HEK293T (cell line): ENCODE measurements at regions not wholly inside any gene's neighbourhood (a gene's known extent, or its start where the extent isn't known, plus 50 kb on each side); places are given as distances from the start of the nearest gene placed in this dataset.

ENCODE experiments used
- BHLHE40 ChIP-seq: fragments of 450-650 bp; IDR thresholded peaks from 2 replicates; pipeline ENCODE4 v1.6.1; 2016; ENCODE audit warnings: mild to moderate bottlenecking, moderate library complexity, borderline replicate concordance
- CTBP1 ChIP-seq: fragments of 450-650 bp; IDR thresholded peaks from 2 replicates; pipeline ENCODE4 v1.6.1; 2016; ENCODE audit warnings: borderline replicate concordance
- ELF4 ChIP-seq: fragments of 450-650 bp; IDR thresholded peaks from 2 replicates; pipeline ENCODE4 v1.6.1; 2017; ENCODE audit warnings: antibody characterized with exemption
- FOXA1 ChIP-seq: fragments of 450-650 bp; IDR thresholded peaks from 2 replicates; pipeline ENCODE4 v1.6.1; 2016; ENCODE audit warnings: mild to moderate bottlenecking
- FOXK2 ChIP-seq: fragments of 450-650 bp; IDR thresholded peaks from 2 replicates; pipeline ENCODE4 v1.6.1; 2016; ENCODE audit warnings: mild to moderate bottlenecking
- FOXM1 ChIP-seq: fragments of 450-650 bp; IDR thresholded peaks from 2 replicates; pipeline ENCODE4 v1.6.1; 2017; ENCODE audit warnings: mild to moderate bottlenecking, borderline replicate concordance
- HDGF ChIP-seq: fragments of 450-650 bp; IDR thresholded peaks from 2 replicates; pipeline ENCODE4 v1.6.1; 2017; ENCODE audit warnings: antibody characterized with exemption, borderline replicate concordance
- LEF1 ChIP-seq: fragments of 450-650 bp; IDR thresholded peaks from 2 replicates; pipeline ENCODE4 v1.6.1; 2017; ENCODE audit warnings: mild to moderate bottlenecking, borderline replicate concordance
- NFRKB ChIP-seq: fragments of 450-650 bp; IDR thresholded peaks from 2 replicates; pipeline ENCODE4 v1.6.1; 2016; ENCODE audit warnings: mild to moderate bottlenecking, moderate library complexity
- PKNOX1 ChIP-seq: fragments of 450-650 bp; IDR thresholded peaks from 2 replicates; pipeline ENCODE4 v1.6.1; 2016
- SP1 ChIP-seq: fragments of 450-650 bp; IDR thresholded peaks from 2 replicates; pipeline ENCODE4 v1.6.1; 2017
- TARDBP ChIP-seq: fragments of 450-650 bp; IDR thresholded peaks from 2 replicates; pipeline ENCODE4 v1.6.1; 2016

DNA sequence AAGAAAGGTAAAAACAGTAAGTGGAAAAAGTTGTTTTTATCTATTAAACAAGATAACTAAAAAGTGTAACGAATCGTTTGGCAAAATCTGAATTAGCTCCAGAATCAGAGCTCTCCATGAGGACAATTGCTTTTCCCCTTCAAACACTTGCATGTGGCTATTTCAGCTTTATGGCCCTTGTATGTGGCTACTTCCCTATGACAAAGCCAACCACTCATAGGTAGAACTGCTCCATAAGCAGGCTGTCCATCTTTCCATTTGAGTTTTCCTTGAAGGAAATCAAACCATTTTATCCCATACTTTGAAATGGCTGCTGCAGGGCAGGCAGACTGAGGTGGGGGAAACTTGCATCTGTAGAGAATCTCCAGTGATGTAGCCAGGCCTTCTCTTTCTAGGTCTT, 445.5 kb upstream of the ID2 start:
- TF ChIP-seq FOXM1 = no peak
- no peak for TF ChIP-seq HDGF
- no peak for TF ChIP-seq SP1
- TF ChIP-seq BHLHE40 = no peak
- no peak for TF ChIP-seq FOXA1
- no peak for TF ChIP-seq LEF1
- no peak for TF ChIP-seq PKNOX1
- TF ChIP-seq TARDBP = no peak
- no peak for TF ChIP-seq FOXK2
- TF ChIP-seq CTBP1 = no peak
- TF ChIP-seq NFRKB = no peak
- TF ChIP-seq ELF4 = no peak
